ENCODE measurements at regions not wholly inside any gene's neighbourhood (a gene's known extent, or its start where the extent isn't known, plus 50 kb on each side); places are given as distances from the start of the nearest gene placed in this dataset.
A peak's percentile ranks its signal among the peaks of the same experiment; 100 is the strongest.

DNA sequence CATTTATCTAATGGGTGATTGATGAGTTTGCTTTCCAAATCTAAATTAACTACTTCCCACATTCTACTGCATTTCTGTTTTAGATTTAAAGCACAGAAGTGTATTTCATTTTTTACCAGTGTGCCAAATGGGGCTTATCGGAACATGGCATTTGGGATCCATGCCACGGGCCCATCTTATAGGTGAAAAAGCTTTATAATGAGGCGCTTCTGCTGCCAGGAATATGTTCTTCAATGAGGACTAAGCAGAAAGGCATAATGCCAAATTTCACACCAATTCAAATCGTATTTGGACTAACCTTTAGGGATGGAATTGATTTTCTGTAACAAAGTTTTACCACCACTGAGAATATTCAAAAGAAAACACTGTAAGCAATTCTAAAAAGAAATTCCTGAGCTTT, 803.5 kb upstream of the FLRT2 start:
- DNase-seq (ENCODE audit: low read depth in 2 of 2), result no peak

GRCh38 chr14:84749191-84749955, 780.6 kb upstream of the FLRT2 start:
- DNase-seq (ENCODE audit: low read depth in 2 of 2), result no peak

DNA sequence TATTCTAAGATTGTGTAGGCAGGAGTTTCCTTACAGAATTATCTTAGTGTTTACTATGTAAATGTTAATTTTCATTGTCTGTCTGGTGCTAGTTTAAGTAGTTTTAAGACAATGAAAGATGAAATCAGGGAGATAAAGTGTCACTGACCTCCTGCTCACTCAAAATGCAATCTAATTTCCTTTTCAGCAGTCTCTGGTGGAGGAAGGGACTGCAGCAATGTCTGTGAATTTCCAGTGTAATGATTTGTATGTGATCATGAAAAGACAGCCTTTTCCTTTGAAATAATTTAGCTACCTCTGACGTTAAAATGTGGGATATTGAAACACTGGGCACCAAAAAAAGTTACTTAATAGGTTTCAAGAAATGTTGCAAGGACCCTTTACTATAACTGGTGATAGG, 779.7 kb upstream of the FLRT2 start:
- no peak for DNase-seq (ENCODE audit: low read depth in 2 of 2)

DNA sequence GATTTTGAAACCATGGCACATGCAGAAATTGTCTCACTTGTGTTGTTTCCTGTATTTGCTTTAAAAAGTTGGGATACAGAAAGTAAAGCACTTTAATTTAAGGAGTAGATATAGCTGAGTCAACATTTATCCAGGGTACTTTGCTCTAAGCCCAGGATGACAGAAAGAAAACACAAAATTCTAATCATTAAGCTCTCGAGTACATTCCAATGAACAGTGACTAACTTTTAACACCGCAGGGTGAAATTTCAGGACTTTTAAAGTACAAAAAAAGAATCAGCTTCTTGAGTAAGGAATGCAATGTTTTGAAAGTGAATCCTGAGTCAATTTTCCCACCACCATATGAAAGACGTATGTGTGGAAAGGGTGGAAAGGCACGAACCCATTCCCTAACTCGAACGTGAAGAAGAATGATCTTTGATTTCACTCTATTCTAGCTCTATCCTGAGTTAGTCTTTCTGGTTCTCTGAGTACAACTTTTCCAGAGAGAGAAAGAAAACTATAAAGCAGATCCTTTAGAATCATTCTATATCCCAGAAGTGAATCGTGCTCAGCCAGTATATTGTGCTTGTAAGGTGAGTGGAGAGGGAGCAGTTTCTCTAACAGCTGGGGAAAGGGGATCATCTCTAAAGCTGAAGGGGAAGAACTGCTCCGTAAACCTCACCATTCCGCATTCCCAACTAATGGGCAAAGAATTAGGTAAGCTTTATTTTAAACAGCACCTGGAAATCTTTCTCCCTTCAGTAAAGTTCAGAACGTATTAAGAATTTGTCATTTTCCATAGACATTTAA, 779.0 kb upstream of the FLRT2 start:
- peak; percentile 44 to 50 for DNase-seq (ENCODE audit: low read depth in 2 of 2)

DNA sequence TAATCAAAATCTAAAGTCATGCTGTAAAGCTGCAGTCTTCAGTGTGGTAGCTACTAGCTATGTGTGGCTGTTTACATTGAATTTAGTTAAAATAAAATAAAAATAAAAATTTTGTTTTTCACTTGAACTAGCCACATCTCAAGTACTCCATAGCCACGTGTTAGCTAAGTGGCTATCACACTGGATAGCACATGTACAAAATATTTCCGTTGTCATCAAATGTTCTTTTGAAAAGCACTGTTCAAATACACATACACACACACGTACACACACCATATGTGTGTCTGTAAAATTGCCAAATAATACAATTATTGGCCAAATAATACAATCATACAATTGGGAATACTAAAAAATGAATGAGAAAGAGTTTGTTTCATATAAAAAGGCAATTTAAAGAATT, 778.2 kb upstream of the FLRT2 start:
- DNase-seq (ENCODE audit: low read depth in 2 of 2), result no peak

- DNase-seq (ENCODE audit: low read depth in 2 of 2), result peak; percentile 74 to 78
Measured at GRCh38 chr14:84760489-84761126, 769.3 kb upstream of the FLRT2 start.

GRCh38 chr14:84767434-84767833, 762.5 kb upstream of the FLRT2 start:
- DNase-seq (ENCODE audit: low read depth in 2 of 2), result no peak

- DNase-seq (ENCODE audit: low read depth in 2 of 2), result no peak
Measured at GRCh38 chr14:84770030-84770429, 759.9 kb upstream of the FLRT2 start.

- DNase-seq (ENCODE audit: low read depth in 2 of 2), result no peak
Measured at GRCh38 chr14:84777356-84777755, 752.6 kb upstream of the FLRT2 start.

- DNase-seq (ENCODE audit: low read depth in 2 of 2), result no peak
Measured at GRCh38 chr14:84782902-84783301, 747.0 kb upstream of the FLRT2 start.

DNA sequence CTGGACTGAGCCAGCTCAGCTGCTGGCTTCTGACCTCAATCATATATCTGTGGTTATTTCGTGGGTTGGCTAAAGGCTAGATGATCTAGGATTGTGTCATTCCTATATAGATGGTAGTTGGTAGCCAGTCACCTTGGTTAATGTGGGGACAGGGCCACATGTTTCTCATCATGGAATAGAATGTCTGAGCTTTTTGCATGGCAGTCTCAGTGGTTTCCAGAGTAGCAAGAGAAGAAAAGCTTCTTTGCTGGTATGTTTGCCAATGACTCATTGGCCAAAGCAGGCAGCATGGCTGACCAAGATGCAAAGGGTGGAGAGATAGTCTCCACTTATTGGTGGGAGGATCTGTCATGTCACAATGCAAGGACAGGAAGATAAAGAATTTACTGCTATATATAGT, 746.4 kb upstream of the FLRT2 start:
- DNase-seq (ENCODE audit: low read depth in 2 of 2), result no peak

- DNase-seq (ENCODE audit: low read depth in 2 of 2), result no peak
Measured at GRCh38 chr14:84785996-84786395, 743.9 kb upstream of the FLRT2 start.

- no peak for DNase-seq (ENCODE audit: low read depth in 2 of 2)
Measured at GRCh38 chr14:84789012-84789411, 740.9 kb upstream of the FLRT2 start.

DNA sequence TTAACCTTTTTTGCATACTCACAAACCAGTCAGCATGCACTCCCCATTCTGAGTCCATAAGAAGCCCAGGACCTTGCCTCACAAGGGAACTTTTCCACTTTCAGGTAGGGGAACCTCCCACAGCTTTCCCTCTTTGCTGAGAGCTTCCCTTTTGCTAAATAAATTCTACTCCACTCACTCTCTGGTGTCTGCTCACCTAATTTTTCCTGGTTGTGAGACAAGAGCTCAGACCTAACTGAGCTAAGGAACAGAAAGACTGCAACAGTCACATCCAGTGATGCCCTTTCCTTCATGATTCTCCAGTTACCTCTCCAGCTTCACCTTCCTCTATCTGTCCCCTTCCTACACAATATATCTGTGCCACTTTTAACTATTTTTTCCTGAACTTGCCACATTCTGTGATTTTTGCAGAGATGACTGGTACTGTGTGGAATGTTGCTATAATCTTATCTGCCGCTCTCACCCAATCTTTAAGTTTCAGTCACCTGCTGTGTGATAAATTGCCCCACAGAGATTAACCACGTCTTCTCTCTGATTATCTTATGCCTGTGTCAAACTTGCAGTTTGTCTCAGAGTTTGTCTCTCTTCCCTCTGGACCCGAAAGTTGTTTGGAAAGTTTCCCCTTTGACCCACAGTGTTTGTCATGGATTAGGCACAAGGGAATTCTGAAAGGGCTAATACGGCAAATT, 737.1 kb upstream of the FLRT2 start:
- no peak for DNase-seq (ENCODE audit: low read depth in 2 of 2)

DNA sequence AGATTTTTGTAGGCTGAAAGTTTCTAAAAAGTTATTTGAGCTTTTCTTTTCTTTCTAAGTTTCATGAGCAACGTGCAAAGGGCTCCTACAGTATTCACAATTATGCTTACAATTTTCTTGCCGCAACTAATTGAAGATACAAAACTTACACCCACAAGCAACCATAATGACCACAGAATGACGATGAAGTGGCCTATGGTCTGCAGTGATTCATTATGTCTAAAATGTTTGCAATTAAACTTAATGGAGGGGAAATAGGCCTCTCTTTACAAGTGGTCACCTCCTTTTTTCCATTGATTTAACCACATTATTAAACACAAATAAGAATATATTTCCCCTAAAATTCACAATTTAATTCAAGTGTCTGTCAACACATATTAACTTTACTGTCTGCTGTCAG, 732.6 kb upstream of the FLRT2 start:
- DNase-seq (ENCODE audit: low read depth in 2 of 2), result no peak

- no peak for DNase-seq (ENCODE audit: low read depth in 2 of 2)
Measured at GRCh38 chr14:84804468-84804867, 725.5 kb upstream of the FLRT2 start.

GRCh38 chr14:84804895-84805294, 725.0 kb upstream of the FLRT2 start:
- DNase-seq (ENCODE audit: low read depth in 2 of 2), result no peak

GRCh38 chr14:84806181-84806580, 723.8 kb upstream of the FLRT2 start:
- DNase-seq (ENCODE audit: low read depth in 2 of 2), result no peak

DNA sequence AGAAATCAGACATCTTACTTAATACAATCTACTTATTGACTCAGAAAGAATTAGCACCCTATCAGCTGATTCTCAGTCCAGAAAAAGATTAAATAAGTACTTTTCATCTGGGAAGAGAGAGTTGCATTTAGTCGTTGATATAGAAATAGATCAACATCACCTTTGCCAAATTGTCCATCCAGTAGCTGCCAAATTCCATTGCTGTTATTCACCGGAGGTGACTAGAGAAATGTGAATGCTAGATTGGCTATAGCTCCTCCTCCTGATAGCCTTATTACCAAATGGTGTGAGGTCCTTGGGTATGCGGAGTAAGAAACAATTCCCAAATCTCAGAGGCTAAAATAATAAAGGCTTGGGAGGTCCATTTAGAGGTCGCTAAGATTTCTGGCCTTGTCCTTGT, 723.3 kb upstream of the FLRT2 start:
- no peak for DNase-seq (ENCODE audit: low read depth in 2 of 2)

DNA sequence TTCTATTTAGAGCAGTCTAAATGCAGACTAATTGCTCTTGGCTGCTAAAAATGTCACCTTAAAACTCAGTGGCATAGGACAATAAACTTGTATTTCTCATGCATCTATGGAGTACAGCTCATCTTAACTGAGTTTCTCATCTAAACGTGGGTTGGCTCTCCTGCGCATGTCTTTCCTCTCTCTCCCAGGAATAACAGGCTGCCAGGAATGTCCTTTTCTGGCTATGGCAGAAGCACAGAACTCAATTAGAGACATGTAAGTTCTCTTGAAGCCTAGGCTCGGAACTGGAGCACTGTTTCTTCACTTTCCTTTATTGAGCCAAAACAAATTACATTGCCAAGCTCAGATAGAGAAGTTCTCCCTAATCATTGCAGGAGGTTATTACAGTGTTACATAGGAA, 722.3 kb upstream of the FLRT2 start:
- no peak for DNase-seq (ENCODE audit: low read depth in 2 of 2)

DNA sequence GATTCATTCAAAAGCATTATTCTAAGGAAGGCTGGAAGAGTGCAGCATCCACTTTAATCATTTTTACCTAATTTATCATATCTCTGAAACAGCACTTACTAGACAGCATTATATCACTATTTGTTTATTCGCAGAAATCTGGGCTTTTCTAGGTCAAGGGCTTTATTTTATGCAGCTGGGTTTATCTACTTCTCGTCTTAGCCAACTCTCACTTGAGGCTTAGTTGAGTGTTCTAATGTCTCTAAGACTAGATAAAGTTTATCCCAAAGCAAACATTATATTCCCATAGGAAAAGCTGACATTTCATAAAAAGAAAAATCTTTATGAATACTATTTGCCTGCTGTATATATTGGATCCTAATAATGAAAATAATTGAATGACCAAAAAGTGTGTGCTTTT, 720.8 kb upstream of the FLRT2 start:
- DNase-seq (ENCODE audit: low read depth in 2 of 2), result no peak

DNA sequence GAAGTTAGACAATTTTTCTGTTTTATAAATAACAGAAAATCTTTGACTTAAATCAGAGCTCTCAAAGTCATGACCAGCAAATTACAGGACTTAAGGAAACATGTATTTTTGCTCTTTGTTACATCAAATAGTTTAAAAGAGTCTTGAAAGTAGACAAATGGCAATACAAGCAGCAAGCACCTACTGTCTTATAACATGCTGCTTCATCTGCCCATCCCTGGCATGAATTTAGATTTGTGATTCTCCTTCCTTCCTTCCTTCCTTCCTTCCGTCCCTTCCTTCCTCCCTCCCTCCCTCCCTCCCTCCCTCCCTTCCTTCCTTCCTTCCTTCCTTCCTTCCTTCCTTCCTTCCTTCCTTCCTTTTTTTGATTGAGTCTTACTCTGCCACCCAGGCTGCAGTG, 715.6 kb upstream of the FLRT2 start:
- no peak for DNase-seq (ENCODE audit: low read depth in 2 of 2)

All from fibroblast of skin of left biceps (primary cell).